GM12878 (cell line): ENCODE measurements at regions not wholly inside any gene's neighbourhood (a gene's known extent, or its start where the extent isn't known, plus 50 kb on each side); places are given as distances from the start of the nearest gene placed in this dataset.

ENCODE experiments used
- CBX5 ChIP-seq: sonication (generic); IDR thresholded peaks from 2 replicates; pipeline ENCODE4 v1.6.1; 2016; ENCODE audit warnings: low read depth, moderate library complexity, mild to moderate bottlenecking, inconsistent platforms
- CTCF ChIP-seq, 3 experiments: IDR thresholded peaks in 2 of 3; conservative IDR thresholded peaks in 1 of 3; 2 replicates each; pipeline ENCODE4 v1.5.1; 2011; ENCODE audit warnings: low read depth in 3 of 3, low read length in 3 of 3, mild to moderate bottlenecking in 3 of 3, control low read depth in 2 of 3, moderate library complexity in 2 of 3, inconsistent platforms in 1 of 3, mixed read lengths in 1 of 3; ENCODE audit not compliant: control insufficient read depth in 2 of 3, insufficient read depth in 1 of 3; ENCODE audit errors: extremely low read depth in 1 of 3
- ESRRA ChIP-seq: IDR thresholded peaks from 2 replicates; pipeline ENCODE4 v1.6.1; 2012; ENCODE audit warnings: mild to moderate bottlenecking, low read length, improper control_type of control experiment
- EZH2 ChIP-seq: IDR thresholded peaks from 2 replicates; pipeline ENCODE4 v1.6.1; 2012; ENCODE audit warnings: low read depth, mild to moderate bottlenecking, control low read depth, inconsistent platforms, low read length, borderline replicate concordance; ENCODE audit not compliant: control insufficient read depth
- FOXK2 ChIP-seq: fragments of 450-650 bp; IDR thresholded peaks from 2 replicates; pipeline ENCODE4 v1.6.1; 2017; ENCODE audit warnings: mild to moderate bottlenecking, moderate library complexity
- GATAD2B ChIP-seq: fragments of 450-650 bp; conservative IDR thresholded peaks from 2 replicates; pipeline ENCODE4 v1.6.1; 2017; ENCODE audit warnings: low read depth, mild to moderate bottlenecking, moderate library complexity
- JUNB ChIP-seq: IDR thresholded peaks from 2 replicates; pipeline ENCODE4 v1.6.1; 2016; ENCODE audit warnings: antibody characterized with exemption, mild to moderate bottlenecking
- JUND ChIP-seq: IDR thresholded peaks from 2 replicates; pipeline ENCODE4 v1.6.1; 2012; ENCODE audit warnings: low read depth, mild to moderate bottlenecking, low read length, improper control_type of control experiment, moderate library complexity
- MAX ChIP-seq: IDR thresholded peaks from 2 replicates; pipeline ENCODE4 v1.6.1; 2012; ENCODE audit warnings: low read depth, low read length, improper control_type of control experiment
- MLLT1 ChIP-seq: fragments of 450-650 bp; IDR thresholded peaks from 2 replicates; pipeline ENCODE4 v1.6.1; 2016; ENCODE audit warnings: mild to moderate bottlenecking
- RFX5 ChIP-seq: IDR thresholded peaks from 2 replicates; pipeline ENCODE4 v1.6.1; 2011; ENCODE audit warnings: low read depth, low read length, improper control_type of control experiment
- SRF ChIP-seq, 2 experiments: IDR thresholded peaks; 2 replicates each; pipeline ENCODE4 v1.6.1; 2011; ENCODE audit warnings: low read depth in 2 of 2, low read length in 2 of 2, mild to moderate bottlenecking in 1 of 2, moderate library complexity in 1 of 2
- TF ChIP-seq, protein P1 (sequence below): fragments of 450-650 bp; conservative IDR thresholded peaks from 2 replicates; pipeline ENCODE4 v1.6.1; 2017; ENCODE audit warnings: mild to moderate bottlenecking, moderate library complexity

DNA sequence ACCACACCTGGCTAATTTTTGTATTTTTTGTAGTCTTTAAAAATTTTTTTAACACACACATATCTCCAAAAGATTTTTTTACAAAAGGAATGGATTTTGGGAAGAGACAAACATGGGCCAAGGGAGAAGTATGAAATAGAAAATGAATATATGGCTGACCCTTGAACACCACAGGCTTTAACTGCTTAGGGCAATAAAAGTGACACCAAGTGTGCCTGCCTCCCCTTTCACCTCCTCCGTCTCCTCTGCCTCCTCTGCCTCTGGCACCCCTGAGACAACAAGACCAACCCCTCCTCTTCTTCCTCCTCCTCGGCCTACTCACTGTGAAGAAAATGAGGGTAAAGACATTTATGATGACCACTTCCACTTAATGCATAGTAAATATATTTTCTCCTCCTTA, 483.9 kb downstream of the KDM4C start:
- TF ChIP-seq SRF (IDR thresholded peaks at IDR 0.05; ENCODE audit: low read depth in 2 of 2, low read length in 2 of 2), result no peak
- no peak for TF ChIP-seq CBX5
- TF ChIP-seq FOXK2, result no peak
- no peak for TF ChIP-seq MAX
- TF ChIP-seq EZH2, result no peak
- TF ChIP-seq JUND, result no peak
- TF ChIP-seq, protein P1, sequence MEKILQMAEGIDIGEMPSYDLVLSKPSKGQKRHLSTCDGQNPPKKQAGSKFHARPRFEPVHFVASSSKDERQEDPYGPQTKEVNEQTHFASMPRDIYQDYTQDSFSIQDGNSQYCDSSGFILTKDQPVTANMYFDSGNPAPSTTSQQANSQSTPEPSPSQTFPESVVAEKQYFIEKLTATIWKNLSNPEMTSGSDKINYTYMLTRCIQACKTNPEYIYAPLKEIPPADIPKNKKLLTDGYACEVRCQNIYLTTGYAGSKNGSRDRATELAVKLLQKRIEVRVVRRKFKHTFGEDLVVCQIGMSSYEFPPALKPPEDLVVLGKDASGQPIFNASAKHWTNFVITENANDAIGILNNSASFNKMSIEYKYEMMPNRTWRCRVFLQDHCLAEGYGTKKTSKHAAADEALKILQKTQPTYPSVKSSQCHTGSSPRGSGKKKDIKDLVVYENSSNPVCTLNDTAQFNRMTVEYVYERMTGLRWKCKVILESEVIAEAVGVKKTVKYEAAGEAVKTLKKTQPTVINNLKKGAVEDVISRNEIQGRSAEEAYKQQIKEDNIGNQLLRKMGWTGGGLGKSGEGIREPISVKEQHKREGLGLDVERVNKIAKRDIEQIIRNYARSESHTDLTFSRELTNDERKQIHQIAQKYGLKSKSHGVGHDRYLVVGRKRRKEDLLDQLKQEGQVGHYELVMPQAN, result no peak
- no peak for TF ChIP-seq JUNB
- TF ChIP-seq ESRRA, result no peak
- TF ChIP-seq GATAD2B, result no peak
- TF ChIP-seq CTCF (IDR thresholded peaks at IDR 0.05 in 2 of 3, conservative IDR thresholded peaks at IDR 0.05 in 1 of 3; ENCODE audit: control insufficient read depth in 2 of 3, extremely low read depth in 1 of 3, insufficient read depth in 1 of 3, low read depth in 3 of 3, low read length in 3 of 3), result no peak
- TF ChIP-seq RFX5, result no peak
- TF ChIP-seq MLLT1, result no peak
